ENCODE measurements at regions not wholly inside any gene's neighbourhood (a gene's known extent, or its start where the extent isn't known, plus 50 kb on each side); places are given as distances from the start of the nearest gene placed in this dataset.

- TF ChIP-seq EZH2phosphoT487 (IDR thresholded peaks at IDR 0.05; ENCODE audit: insufficient read depth, low read depth) (no peak), EZH2 (IDR thresholded peaks at IDR 0.05; ENCODE audit: insufficient read depth, poor library complexity, severe bottlenecking) (no peak)
Observed at GRCh38 chr5:60357302-60357701, 342.7 kb downstream of the DEPDC1B start.

Measured in GM23248 (cell line).